ENCODE measurements at regions not wholly inside any gene's neighbourhood (a gene's known extent, or its start where the extent isn't known, plus 50 kb on each side); places are given as distances from the start of the nearest gene placed in this dataset.
"Not testable (repeated sequence)": the region's sequence is repeated elsewhere in the genome, so short reads cannot be mapped to it uniquely, and the experiment has no call there.

DNA sequence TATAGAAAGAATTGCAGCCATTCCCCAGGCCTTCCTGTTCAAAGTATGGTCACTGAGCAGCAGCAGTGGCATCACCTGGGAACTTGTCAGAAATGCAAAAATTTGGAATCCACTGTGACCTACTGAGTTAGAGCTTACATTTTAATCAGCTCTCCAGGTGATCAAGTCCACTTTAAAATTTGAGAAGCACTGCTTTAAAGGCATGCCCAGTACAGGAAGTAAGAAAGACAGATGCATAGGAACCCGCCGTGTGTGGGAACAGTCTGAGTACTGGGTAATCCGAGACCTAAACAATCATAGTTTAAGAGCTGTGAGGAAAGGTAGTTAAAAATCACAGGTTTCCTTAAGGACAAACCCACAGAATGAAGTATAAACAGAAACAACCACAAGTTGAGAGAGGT, 462.4 kb downstream of the RAB38 start:
- TF ChIP-seq EZH2phosphoT487 (IDR thresholded peaks at IDR 0.05), result no peak
- TF ChIP-seq CTCF (IDR thresholded peaks at IDR 0.05), result no peak
- TF ChIP-seq EZH2 (IDR thresholded peaks at IDR 0.05), result no peak
- H3F3A ChIP-seq (ENCODE audit: low read depth), result no peaks in the 10 kb centered on the region
- H3K9me3 ChIP-seq (ENCODE audit: low read depth), result no peaks in the 10 kb centered on the region
- no peak for DNase-seq (ENCODE audit: low spot score)
- H4K20me1 ChIP-seq (ENCODE audit: low read depth), result no peaks in the 10 kb centered on the region
- Mint-ChIP-seq H3K27me3 (ENCODE audit: insufficient read depth, low read depth) (peaks cover 2% of the 10 kb centered on the region), H3K4me1 (peaks cover 18% of the 10 kb centered on the region), H3K4me3 (no peak overlapping the region), H3K36me3 (no peaks in the 10 kb centered on the region), H3K27ac (peak overlapping the region; percentile 52), H3K9me3 (no peaks in the 10 kb centered on the region)
- H2AFZ ChIP-seq (replicated peaks), result peak overlapping the region; percentile 73
- no peak overlapping the region for H3K27ac ChIP-seq
- no peaks in the 10 kb centered on the region for H3K36me3 ChIP-seq
- H3K4me1 ChIP-seq, result no peaks in the 10 kb centered on the region
- no peak overlapping the region for H3K4me2 ChIP-seq
- no peak overlapping the region for H3K9ac ChIP-seq
- H3K27me3 ChIP-seq, result no peaks in the 10 kb centered on the region
- H3K4me3 ChIP-seq, result no peak overlapping the region
- H3K79me2 ChIP-seq (ENCODE audit: low read depth), result no peaks in the 10 kb centered on the region

DNA sequence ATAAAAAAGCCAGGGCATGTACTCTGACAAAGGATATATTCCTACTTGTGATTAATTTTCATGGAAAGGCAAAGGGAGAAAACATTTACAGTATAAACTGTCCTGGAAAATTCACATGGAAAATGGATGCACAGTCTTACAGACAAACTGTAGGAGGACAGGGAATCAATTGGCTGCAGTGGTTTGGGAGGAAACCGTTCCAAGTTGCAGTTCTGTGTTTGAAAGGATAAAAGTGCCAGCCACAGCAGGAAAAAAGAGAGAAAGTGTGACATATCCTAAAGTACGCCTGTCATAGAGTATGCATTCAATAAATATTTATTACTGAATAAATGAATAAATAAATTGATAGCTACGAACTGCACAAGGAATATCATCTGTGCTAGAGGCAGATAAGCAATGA, 462.9 kb downstream of the RAB38 start:
- Histone ChIP-seq H3K4me2 (no peak overlapping the region), H2AFZ (replicated peaks) (no peak overlapping the region), H3K36me3 (peaks cover 3% of the 10 kb centered on the region), H3K4me3 (no peak overlapping the region), H3K9me3 (ENCODE audit: low read depth) (no peaks in the 10 kb centered on the region), H3K79me2 (ENCODE audit: low read depth) (no peaks in the 10 kb centered on the region), H3K27me3 (no peaks in the 10 kb centered on the region), H3K27ac (no peak overlapping the region), H3K9ac (no peak overlapping the region), H3F3A (ENCODE audit: low read depth) (no peaks in the 10 kb centered on the region), H3K4me1 (no peaks in the 10 kb centered on the region), H4K20me1 (ENCODE audit: low read depth) (no peaks in the 10 kb centered on the region)
- no peaks in the 10 kb centered on the region for H3K36me3 Mint-ChIP-seq
- no peak for DNase-seq (ENCODE audit: low spot score)
- peaks cover 18% of the 10 kb centered on the region for H3K4me1 Mint-ChIP-seq
- H3K9me3 Mint-ChIP-seq, result no peaks in the 10 kb centered on the region
- TF ChIP-seq EZH2phosphoT487 (IDR thresholded peaks at IDR 0.05), result no peak
- no peak for TF ChIP-seq CTCF (IDR thresholded peaks at IDR 0.05)
- no peak for TF ChIP-seq EZH2 (IDR thresholded peaks at IDR 0.05)
- peaks cover 2% of the 10 kb centered on the region for H3K27me3 Mint-ChIP-seq (ENCODE audit: insufficient read depth, low read depth)
- H3K4me3 Mint-ChIP-seq, result no peak overlapping the region
- no peak overlapping the region for H3K27ac Mint-ChIP-seq

DNA sequence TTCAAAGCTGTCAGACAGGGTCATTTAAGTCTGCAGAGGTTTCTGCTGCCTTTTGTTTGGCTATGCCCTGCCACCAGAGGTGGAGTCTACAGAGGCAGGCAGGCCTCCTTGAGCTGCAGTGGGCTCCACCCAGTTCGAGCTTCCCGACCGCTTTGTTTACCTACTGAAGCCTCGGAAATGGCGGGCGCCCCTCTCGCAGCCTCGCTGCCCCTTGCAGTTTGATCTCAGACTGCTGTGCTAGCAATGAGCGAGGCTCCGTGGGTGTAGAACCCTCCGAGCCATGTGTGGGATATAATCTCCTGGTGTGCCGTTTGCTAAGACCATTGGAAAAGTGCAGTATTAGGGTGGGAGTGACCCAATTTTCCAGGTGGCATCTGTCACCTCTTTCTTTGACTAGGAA, 471.7 kb downstream of the RAB38 start:
- H3K27ac ChIP-seq; H3K4me1 ChIP-seq; H3K9ac ChIP-seq; H3K27me3 Mint-ChIP-seq (ENCODE audit: insufficient read depth, low read depth); H3K36me3 ChIP-seq; H3K9me3 ChIP-seq (ENCODE audit: low read depth); H3K27me3 ChIP-seq; H3K36me3 Mint-ChIP-seq; H3K4me3 Mint-ChIP-seq; H3K4me1 Mint-ChIP-seq; H3F3A ChIP-seq (ENCODE audit: low read depth); H3K27ac Mint-ChIP-seq; H3K79me2 ChIP-seq (ENCODE audit: low read depth); H4K20me1 ChIP-seq (ENCODE audit: low read depth); DNase-seq (ENCODE audit: low spot score); H2AFZ ChIP-seq (replicated peaks); H3K4me3 ChIP-seq; H3K4me2 ChIP-seq: not testable (repeated sequence)
- peaks cover 27% of the 10 kb centered on the region for H3K9me3 Mint-ChIP-seq

GRCh38 chr11:87675993-87676392, 499.2 kb downstream of the RAB38 start:
- H3K36me3 ChIP-seq, result no peaks in the 10 kb centered on the region
- H2AFZ ChIP-seq (replicated peaks), result no peak overlapping the region
- H3K4me3 Mint-ChIP-seq, result no peak overlapping the region

More at GRCh38 chr11:87675993-87676392, 499.2 kb downstream of the RAB38 start:
- Mint-ChIP-seq H3K9me3 (no peaks in the 10 kb centered on the region), H3K4me1 (no peaks in the 10 kb centered on the region), H3K36me3 (no peaks in the 10 kb centered on the region), H3K27me3 (ENCODE audit: insufficient read depth, low read depth) (no peaks in the 10 kb centered on the region), H3K27ac (no peak overlapping the region)
- Histone ChIP-seq H3K9ac (no peak overlapping the region), H3K27ac (no peak overlapping the region), H3K27me3 (no peaks in the 10 kb centered on the region), H3K4me3 (no peak overlapping the region), H3K4me1 (no peaks in the 10 kb centered on the region), H3K79me2 (ENCODE audit: low read depth) (no peaks in the 10 kb centered on the region), H3K4me2 (no peak overlapping the region), H3K9me3 (ENCODE audit: low read depth) (no peaks in the 10 kb centered on the region), H3F3A (ENCODE audit: low read depth) (no peaks in the 10 kb centered on the region), H4K20me1 (ENCODE audit: low read depth) (no peaks in the 10 kb centered on the region)
- no peak for DNase-seq (ENCODE audit: low spot score)
- TF ChIP-seq EZH2phosphoT487 (IDR thresholded peaks at IDR 0.05), result no peak
- TF ChIP-seq EZH2 (IDR thresholded peaks at IDR 0.05), result no peak
- TF ChIP-seq CTCF (IDR thresholded peaks at IDR 0.05), result no peak
